ENCODE measurements at regions not wholly inside any gene's neighbourhood (a gene's known extent, or its start where the extent isn't known, plus 50 kb on each side); places are given as distances from the start of the nearest gene placed in this dataset.
A peak's percentile ranks its signal among the peaks of the same experiment; 100 is the strongest.
"Not testable (repeated sequence)": the region's sequence is repeated elsewhere in the genome, so short reads cannot be mapped to it uniquely, and the experiment has no call there.

DNA sequence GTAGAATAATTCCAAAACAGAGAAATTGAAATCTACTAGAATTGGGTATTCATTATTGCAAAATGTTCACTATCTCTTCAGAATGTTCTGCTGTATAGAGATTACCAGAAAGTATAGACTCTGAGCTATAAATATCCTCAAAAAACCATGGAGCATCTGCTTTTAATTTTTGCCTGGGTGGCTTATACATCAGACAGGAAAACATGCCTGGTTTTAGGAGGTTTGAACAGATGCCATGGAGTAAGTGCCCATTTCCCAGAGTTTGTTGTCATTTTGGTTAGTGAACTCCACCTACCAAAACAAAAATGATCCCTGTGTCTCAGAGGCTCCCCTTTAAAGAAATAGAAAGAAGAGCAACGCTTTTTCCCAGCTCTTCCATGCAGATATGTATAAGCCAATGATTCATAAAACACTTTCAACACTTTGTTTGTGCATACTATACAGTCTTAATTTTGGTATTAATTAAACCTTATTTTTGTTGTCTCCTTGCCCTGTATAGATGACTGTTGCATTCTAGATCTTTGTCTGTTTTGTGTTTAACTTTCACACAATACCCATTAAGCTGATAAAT, 68.7 kb downstream of the MEPE start:
- no peaks in the 10 kb centered on the region for H3K27me3 ChIP-seq (ENCODE audit: control insufficient read depth in 1 of 2, insufficient read depth in 2 of 2, low read length in 2 of 2)
- no peak overlapping the region for H3K27ac ChIP-seq (ENCODE audit: low read length)
- no peaks in the 10 kb centered on the region for H3K9me3 ChIP-seq (ENCODE audit: control insufficient read depth in 2 of 2, low read length in 2 of 2)
- no peaks in the 10 kb centered on the region for H3K36me3 ChIP-seq (ENCODE audit: control insufficient read depth in 2 of 2, insufficient read depth in 2 of 2, low read length in 2 of 2)
- H3K4me1 ChIP-seq (ENCODE audit: control insufficient read depth, insufficient read depth, low read length), result no peaks in the 10 kb centered on the region
- H3K4me3 ChIP-seq (ENCODE audit: low read length in 2 of 2), result no peak overlapping the region
- H3K9ac ChIP-seq (ENCODE audit: low read length in 2 of 2), result no peak overlapping the region

DNA sequence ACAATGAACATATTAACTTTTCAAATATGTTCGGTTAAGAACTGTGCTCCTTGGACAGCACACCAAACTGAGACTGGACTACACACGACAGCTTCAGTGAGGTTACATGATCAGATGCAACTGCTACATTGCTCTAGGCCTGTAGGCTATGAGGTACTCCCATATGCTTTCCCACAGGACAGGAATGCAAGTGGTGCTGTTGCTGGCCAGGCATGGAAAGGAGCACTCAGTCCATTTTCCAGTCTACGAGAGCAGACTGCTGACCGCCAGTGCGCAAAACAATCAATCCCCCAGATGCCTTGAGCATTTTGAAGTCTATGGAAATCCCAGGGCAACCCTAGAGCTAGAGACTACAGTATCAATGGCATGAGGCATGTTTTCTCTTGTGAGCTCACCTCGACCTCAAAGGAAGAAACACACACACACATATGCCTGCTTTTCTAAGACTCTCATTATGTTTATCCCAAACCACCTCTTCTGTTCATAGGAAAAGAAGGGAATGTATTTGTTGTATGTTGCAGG, 70.8 kb upstream of the SPP1 start:
- Histone ChIP-seq H3K27ac (ENCODE audit: low read length) (no peak overlapping the region), H3K4me3 (ENCODE audit: low read length in 2 of 2) (no peak overlapping the region), H3K4me1 (ENCODE audit: control insufficient read depth, insufficient read depth, low read length) (no peaks in the 10 kb centered on the region), H3K27me3 (ENCODE audit: control insufficient read depth in 1 of 2, insufficient read depth in 2 of 2, low read length in 2 of 2) (no peaks in the 10 kb centered on the region), H3K9me3 (ENCODE audit: control insufficient read depth in 2 of 2, low read length in 2 of 2) (no peaks in the 10 kb centered on the region), H3K36me3 (ENCODE audit: control insufficient read depth in 2 of 2, insufficient read depth in 2 of 2, low read length in 2 of 2) (no peaks in the 10 kb centered on the region), H3K9ac (ENCODE audit: low read length in 2 of 2) (no peak overlapping the region)

DNA sequence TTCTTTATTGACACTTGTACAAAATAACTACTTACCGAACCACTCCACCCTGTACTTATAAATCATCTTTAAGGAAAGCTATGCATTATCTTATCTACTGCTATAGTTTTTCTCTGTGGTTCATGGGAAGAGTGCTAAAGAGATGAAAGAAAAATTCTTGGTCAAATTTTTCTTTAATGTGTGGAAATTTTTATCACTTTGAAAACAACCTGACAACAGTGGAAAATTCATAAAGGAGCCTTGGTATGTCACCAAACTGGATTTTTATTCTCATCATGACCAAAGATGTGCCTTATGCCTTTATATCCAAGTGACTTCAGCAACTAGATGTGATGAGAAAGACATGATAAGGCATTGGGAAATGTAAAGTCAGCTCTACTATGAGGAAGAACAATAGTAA, 67.2 kb upstream of the SPP1 start:
- no peak overlapping the region for H3K4me3 ChIP-seq (ENCODE audit: low read length in 2 of 2)
- no peak overlapping the region for H3K9ac ChIP-seq (ENCODE audit: low read length in 2 of 2)
- no peaks in the 10 kb centered on the region for H3K36me3 ChIP-seq (ENCODE audit: control insufficient read depth in 2 of 2, insufficient read depth in 2 of 2, low read length in 2 of 2)

DNA sequence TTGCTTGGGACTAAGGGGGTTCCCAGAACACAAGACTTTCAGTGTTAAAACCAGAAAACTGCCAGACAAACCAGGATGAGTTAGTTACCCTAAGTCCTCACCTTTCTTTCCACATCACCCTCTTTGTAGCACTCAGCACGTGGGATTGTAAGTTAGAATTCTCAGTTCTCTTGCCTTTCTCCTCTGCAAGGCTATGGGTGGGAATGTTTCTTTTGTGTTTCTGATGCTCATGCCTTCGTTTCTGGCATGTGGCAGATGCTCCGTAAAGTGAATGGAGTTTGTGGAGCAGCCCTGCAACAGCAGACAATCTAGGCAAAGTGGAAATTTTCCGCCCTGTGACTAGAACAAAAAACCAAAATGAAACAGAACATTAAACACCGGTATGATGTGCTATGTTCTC, 64.7 kb upstream of the SPP1 start:
- Histone ChIP-seq H3K9me3 (ENCODE audit: control insufficient read depth in 2 of 2, low read length in 2 of 2) (no peaks in the 10 kb centered on the region), H3K27ac (ENCODE audit: low read length) (no peak overlapping the region), H3K9ac (ENCODE audit: low read length in 2 of 2) (no peak overlapping the region), H3K27me3 (ENCODE audit: control insufficient read depth in 1 of 2, insufficient read depth in 2 of 2, low read length in 2 of 2) (no peaks in the 10 kb centered on the region), H3K36me3 (ENCODE audit: control insufficient read depth in 2 of 2, insufficient read depth in 2 of 2, low read length in 2 of 2) (no peaks in the 10 kb centered on the region), H3K4me3 (ENCODE audit: low read length in 2 of 2) (no peak overlapping the region), H3K4me1 (ENCODE audit: control insufficient read depth, insufficient read depth, low read length) (peaks cover 9% of the 10 kb centered on the region)

More for the DNA sequence above, 67.2 kb upstream of the SPP1 start:
- H3K9me3 ChIP-seq (ENCODE audit: control insufficient read depth in 2 of 2, low read length in 2 of 2), result no peaks in the 10 kb centered on the region
- no peak overlapping the region for H3K27ac ChIP-seq (ENCODE audit: low read length)
- peaks cover 3% of the 10 kb centered on the region for H3K4me1 ChIP-seq (ENCODE audit: control insufficient read depth, insufficient read depth, low read length)
- no peaks in the 10 kb centered on the region for H3K27me3 ChIP-seq (ENCODE audit: control insufficient read depth in 1 of 2, insufficient read depth in 2 of 2, low read length in 2 of 2)

DNA sequence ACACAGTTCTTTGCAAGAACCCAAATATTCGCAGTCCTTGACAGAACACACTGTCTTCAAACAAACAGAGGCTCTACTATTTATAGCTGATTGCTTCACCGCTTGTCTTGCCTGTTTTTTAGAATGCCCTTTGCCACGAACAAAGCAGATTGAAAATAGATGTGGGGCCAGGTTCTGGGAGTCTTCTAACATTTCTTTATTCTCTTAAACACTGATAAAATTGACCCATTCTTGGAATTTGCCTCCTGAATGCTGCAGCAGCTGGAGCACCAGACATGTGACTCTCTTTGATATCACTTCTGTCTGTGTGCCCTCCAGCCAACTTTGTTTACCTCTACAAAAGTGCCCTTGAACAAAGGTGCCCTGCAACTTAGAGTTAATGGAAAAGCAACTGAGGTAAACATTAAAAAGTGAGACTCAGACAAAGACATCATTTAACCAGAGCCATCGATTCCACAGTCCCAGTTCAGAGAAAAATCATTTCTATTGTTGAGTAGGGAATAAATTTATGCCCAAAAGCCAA, 64.2 kb upstream of the SPP1 start:
- H3K27ac ChIP-seq (ENCODE audit: low read length), result no peak overlapping the region

DNA sequence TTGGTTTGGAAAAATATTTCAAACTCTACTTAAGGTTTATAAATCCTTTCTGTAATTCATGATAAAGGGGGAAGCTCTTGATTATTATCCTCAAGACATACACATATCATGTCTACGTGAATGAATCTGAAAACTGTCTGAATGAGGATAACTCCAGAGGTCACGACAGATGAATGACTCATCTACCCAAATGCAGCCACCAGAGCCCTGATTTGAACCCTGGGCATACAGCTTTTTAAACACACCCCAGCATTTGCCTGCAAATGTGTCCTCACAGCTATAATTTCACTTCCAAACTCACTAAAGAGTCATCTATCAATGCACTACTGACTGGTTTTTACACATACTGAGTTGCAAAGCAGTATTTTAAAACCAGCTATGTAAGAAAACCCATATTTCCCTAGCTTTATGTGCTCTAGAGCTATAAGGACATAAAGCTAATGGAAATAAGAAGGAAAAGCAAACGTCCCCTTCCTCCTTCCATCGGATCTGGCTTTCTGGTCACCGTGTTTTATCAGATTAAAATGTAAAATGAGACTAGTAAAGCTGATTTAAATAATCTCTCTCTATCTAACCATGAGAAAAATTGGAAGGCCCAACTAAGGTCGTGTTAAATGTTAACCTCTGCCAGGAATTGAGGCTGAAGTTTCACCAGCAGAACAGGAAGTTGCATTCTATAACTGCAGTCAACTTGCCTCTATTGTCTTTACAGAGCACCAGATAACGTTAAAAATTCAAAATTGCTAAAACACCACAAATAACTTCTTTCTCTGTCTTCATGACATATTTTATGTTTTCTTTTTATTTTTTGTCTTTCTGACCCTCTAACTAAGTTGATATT, 63.1 kb upstream of the SPP1 start:
- Histone ChIP-seq H3K4me3 (ENCODE audit: low read length in 2 of 2) (no peak overlapping the region), H3K9me3 (ENCODE audit: control insufficient read depth in 2 of 2, low read length in 2 of 2) (no peaks in the 10 kb centered on the region), H3K27me3 (ENCODE audit: control insufficient read depth in 1 of 2, insufficient read depth in 2 of 2, low read length in 2 of 2) (no peaks in the 10 kb centered on the region), H3K9ac (ENCODE audit: low read length in 2 of 2) (no peak overlapping the region), H3K4me1 (ENCODE audit: control insufficient read depth, insufficient read depth, low read length) (peaks cover 9% of the 10 kb centered on the region), H3K27ac (ENCODE audit: low read length) (no peak overlapping the region), H3K36me3 (ENCODE audit: control insufficient read depth in 2 of 2, insufficient read depth in 2 of 2, low read length in 2 of 2) (no peaks in the 10 kb centered on the region)

More for the DNA sequence above, 64.2 kb upstream of the SPP1 start:
- no peaks in the 10 kb centered on the region for H3K36me3 ChIP-seq (ENCODE audit: control insufficient read depth in 2 of 2, insufficient read depth in 2 of 2, low read length in 2 of 2)
- no peaks in the 10 kb centered on the region for H3K27me3 ChIP-seq (ENCODE audit: control insufficient read depth in 1 of 2, insufficient read depth in 2 of 2, low read length in 2 of 2)
- H3K4me1 ChIP-seq (ENCODE audit: control insufficient read depth, insufficient read depth, low read length), result peaks cover 9% of the 10 kb centered on the region
- no peak overlapping the region for H3K9ac ChIP-seq (ENCODE audit: low read length in 2 of 2)
- H3K4me3 ChIP-seq (ENCODE audit: low read length in 2 of 2), result peak overlapping the region in 1 of 2 donors; percentile 5
- H3K9me3 ChIP-seq (ENCODE audit: control insufficient read depth in 2 of 2, low read length in 2 of 2), result no peaks in the 10 kb centered on the region

DNA sequence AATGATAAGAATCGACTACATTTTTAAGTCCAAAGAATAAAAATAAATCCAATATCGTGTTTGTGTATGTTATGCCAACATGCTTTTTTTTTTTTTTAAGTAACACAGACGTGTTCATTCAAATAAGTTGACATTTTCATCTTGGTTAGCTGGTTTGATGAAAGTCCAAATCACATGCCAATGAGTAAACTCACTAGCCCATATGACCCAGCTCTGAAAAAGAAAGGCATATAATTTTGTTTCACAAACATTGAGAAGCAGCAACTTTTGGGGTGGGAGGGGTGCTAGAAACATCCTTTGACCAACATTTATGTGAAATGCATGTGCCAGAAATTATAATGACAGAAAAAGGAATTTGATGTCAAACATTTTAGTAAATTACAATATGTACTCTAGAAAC, 61.6 kb upstream of the SPP1 start:
- no peaks in the 10 kb centered on the region for H3K27me3 ChIP-seq (ENCODE audit: control insufficient read depth in 1 of 2, insufficient read depth in 2 of 2, low read length in 2 of 2)
- no peak overlapping the region for H3K4me3 ChIP-seq (ENCODE audit: low read length in 2 of 2)
- H3K4me1 ChIP-seq (ENCODE audit: control insufficient read depth, insufficient read depth, low read length), result peaks cover 9% of the 10 kb centered on the region
- no peak overlapping the region for H3K9ac ChIP-seq (ENCODE audit: low read length in 2 of 2)
- no peak overlapping the region for H3K27ac ChIP-seq (ENCODE audit: low read length)
- no peaks in the 10 kb centered on the region for H3K36me3 ChIP-seq (ENCODE audit: control insufficient read depth in 2 of 2, insufficient read depth in 2 of 2, low read length in 2 of 2)
- no peaks in the 10 kb centered on the region for H3K9me3 ChIP-seq (ENCODE audit: control insufficient read depth in 2 of 2, low read length in 2 of 2)

DNA sequence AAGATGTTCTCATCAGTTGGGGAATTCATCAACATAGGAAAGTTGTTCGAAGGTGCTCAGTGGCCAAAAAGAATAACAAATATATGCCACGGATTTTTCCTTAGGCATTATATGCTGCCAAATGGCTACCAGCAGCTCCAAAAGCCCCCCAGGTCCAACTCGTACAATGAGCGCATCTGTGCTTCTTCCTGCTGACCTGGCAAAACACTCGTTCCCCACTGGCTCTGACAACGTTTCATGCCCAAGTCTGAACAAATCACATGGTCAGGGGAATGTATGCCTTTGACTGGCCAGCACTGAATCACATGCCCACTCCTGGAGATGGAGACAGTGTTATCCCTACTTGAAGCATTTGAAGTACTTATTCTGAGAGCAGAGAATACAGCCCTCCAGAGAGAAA, 59.9 kb upstream of the SPP1 start:
- no peak overlapping the region for H3K4me3 ChIP-seq (ENCODE audit: low read length in 2 of 2)
- no peaks in the 10 kb centered on the region for H3K9me3 ChIP-seq (ENCODE audit: control insufficient read depth in 2 of 2, low read length in 2 of 2)
- no peaks in the 10 kb centered on the region for H3K27me3 ChIP-seq (ENCODE audit: control insufficient read depth in 1 of 2, insufficient read depth in 2 of 2, low read length in 2 of 2)
- H3K4me1 ChIP-seq (ENCODE audit: control insufficient read depth, insufficient read depth, low read length), result peaks cover 8% of the 10 kb centered on the region
- no peaks in the 10 kb centered on the region for H3K36me3 ChIP-seq (ENCODE audit: control insufficient read depth in 2 of 2, insufficient read depth in 2 of 2, low read length in 2 of 2)
- no peak overlapping the region for H3K9ac ChIP-seq (ENCODE audit: low read length in 2 of 2)
- H3K27ac ChIP-seq (ENCODE audit: low read length), result no peak overlapping the region

DNA sequence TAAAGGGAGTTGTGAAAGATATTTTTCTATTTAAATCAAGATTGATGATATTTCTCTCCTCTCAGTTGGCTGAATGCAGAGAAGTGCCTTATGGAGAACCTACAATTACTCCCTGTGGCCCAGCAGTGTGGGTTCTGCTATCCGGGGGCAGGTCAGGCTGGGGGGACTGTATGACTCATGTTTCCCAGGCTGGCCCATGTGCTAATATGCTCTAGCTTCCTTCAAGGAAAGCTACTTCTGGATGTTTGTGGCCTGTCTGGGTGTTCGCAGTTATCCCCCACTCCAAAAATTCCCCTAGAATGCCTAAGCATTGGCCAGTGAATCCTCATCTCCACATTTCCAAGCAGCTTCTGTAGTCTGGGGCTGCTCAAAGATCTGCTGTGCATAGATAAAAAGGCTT, 58.9 kb upstream of the SPP1 start:
- Histone ChIP-seq H3K36me3 (ENCODE audit: control insufficient read depth in 2 of 2, insufficient read depth in 2 of 2, low read length in 2 of 2) (no peaks in the 10 kb centered on the region), H3K9me3 (ENCODE audit: control insufficient read depth in 2 of 2, low read length in 2 of 2) (no peaks in the 10 kb centered on the region), H3K4me3 (ENCODE audit: low read length in 2 of 2) (no peak overlapping the region), H3K27ac (ENCODE audit: low read length) (no peak overlapping the region), H3K4me1 (ENCODE audit: control insufficient read depth, insufficient read depth, low read length) (peaks cover 5% of the 10 kb centered on the region), H3K9ac (ENCODE audit: low read length in 2 of 2) (no peak overlapping the region), H3K27me3 (ENCODE audit: control insufficient read depth in 1 of 2, insufficient read depth in 2 of 2, low read length in 2 of 2) (no peaks in the 10 kb centered on the region)

DNA sequence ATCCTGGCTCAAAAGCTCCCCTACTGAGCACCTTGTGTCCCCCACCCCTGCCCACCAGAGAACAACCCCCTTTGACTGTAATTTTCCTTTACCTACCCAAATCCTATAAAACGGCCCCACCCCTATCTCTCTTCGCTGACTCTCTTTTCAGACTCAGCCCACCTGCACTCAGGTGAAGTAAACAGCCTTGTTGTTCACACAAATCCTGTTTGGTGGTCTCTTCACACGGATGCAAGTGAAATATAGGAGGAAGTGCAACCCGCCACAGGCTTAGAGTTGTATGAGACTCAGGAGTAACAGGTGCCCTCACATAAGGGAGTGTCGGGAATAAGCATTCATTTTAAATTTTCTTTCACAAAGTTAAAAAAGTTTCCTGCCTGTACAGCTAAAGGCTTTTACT, 57.6 kb upstream of the SPP1 start:
- not testable (repeated sequence) for H3K9ac ChIP-seq (ENCODE audit: low read length in 2 of 2); H3K36me3 ChIP-seq (ENCODE audit: control insufficient read depth in 2 of 2, insufficient read depth in 2 of 2, low read length in 2 of 2); H3K27me3 ChIP-seq (ENCODE audit: control insufficient read depth in 1 of 2, insufficient read depth in 2 of 2, low read length in 2 of 2); H3K9me3 ChIP-seq (ENCODE audit: control insufficient read depth in 2 of 2, low read length in 2 of 2); H3K4me3 ChIP-seq (ENCODE audit: low read length in 2 of 2); H3K4me1 ChIP-seq (ENCODE audit: control insufficient read depth, insufficient read depth, low read length); H3K27ac ChIP-seq (ENCODE audit: low read length)

Data from stomach smooth muscle (tissue), 2 donors.